GM18505 (cell line): ENCODE measurements at regions not wholly inside any gene's neighbourhood (a gene's known extent, or its start where the extent isn't known, plus 50 kb on each side); places are given as distances from the start of the nearest gene placed in this dataset.

Source experiments
- ATAC-seq: cut with Tn5 transposase; IDR thresholded peaks from one replicate; pipeline ENCODE4 v1.9.1; 2021; ENCODE audit not compliant: unreplicated experiment
- POLR2A ChIP-seq: IDR thresholded peaks from 4 replicates; pipeline ENCODE4 v1.6.1; 2011; ENCODE audit warnings: borderline replicate concordance; ENCODE audit not compliant: insufficient read depth, insufficient read length; ENCODE audit errors: extremely low read depth

DNA sequence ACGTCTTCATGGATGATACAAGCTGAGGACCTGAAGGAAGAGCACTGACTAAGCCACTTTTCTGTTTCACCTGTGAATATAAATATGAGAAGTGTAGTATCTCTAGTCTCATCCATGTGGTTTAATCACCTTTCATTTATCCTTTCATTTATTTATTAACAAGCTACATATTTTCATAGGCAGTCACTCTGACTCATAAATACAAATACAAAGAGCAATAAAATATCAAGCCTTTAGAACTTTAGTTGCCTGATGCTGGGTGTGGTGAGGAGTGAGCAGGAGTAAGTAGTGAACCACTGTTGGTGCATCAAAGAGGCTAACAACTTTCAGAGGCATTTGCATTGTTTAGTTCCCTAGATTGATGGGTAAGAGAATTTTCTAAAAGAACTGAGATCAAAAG, 269.0 kb upstream of the C1orf87 start:
- no peak for TF ChIP-seq POLR2A
- ATAC-seq = no peak

DNA sequence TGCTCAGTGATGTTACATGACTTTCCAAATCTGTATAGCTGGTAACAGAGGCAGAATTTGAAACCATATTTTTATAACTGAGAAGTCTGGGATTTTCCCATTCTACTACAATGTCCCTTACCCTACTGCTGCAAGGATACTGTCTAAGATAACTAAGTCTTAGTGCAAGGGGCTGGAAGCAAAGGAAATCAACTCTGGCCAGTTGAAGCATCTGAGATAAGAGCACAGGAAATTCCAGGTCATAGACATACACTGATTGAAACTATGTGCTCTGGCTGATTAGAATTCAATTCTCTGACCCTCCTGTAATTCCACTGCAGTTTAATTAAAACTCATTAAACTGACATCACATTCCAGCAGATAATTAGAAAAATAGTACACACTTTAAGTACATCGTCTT, 267.7 kb upstream of the C1orf87 start:
- no peak for TF ChIP-seq POLR2A
- ATAC-seq = no peak

DNA sequence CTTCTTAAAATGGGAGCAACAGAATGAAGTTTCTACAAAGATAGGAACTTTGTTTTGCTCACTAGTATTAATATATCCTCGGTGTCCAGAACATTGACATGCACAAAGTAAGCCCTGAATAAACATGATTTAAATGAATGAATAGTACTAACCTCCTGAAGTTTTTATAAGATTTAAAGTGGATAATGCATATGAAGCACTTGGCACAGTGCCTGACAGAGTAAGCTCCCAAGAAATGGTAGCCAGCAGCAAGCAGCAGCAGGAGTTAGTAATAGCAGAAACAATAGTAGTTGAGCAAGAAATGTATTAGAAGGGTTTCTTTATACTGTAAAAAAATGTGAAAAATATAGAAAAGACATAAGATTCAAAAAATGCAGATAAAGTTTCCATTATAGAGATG, 258.1 kb upstream of the C1orf87 start:
- no peak for TF ChIP-seq POLR2A
- no peak for ATAC-seq

DNA sequence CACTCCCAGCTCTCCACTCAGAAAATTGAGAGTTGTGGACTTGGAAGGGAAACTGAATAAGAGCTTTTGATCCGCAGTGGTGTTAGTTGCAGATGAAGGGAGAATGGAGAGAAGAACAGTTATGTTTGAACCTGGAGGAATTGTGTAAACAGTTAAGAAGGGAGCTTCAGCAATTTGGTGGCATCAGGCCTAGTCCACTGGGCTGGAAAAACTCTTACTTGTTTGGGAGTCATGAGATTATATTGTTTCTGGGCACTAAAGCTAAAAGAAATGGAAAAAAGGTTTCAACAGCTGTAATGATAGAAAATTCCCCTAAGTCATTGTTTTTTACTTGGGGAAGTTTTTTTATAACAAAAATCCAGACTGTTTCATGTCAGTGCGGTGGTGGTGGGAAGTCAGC, 256.1 kb upstream of the C1orf87 start:
- TF ChIP-seq POLR2A = no peak
- no peak for ATAC-seq

DNA sequence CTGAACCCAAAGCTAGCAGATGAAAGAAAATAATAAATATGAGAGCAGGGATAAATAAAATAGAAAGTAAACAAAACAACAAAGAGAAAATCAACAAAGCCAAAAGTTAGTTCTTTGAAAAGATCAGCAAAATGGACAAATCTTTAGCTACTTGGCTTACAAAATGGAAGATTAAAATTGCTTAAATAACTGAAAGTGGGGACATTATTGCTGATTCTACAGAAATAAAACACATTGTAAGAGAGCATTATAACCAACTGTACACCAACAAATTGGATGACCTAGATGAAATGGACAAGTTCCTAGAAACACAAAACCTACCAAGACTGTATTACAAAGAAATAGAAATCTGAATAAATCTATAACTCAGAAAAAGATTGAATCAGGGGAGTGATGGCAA, 238.3 kb upstream of the C1orf87 start:
- TF ChIP-seq POLR2A = no peak
- no peak for ATAC-seq

DNA sequence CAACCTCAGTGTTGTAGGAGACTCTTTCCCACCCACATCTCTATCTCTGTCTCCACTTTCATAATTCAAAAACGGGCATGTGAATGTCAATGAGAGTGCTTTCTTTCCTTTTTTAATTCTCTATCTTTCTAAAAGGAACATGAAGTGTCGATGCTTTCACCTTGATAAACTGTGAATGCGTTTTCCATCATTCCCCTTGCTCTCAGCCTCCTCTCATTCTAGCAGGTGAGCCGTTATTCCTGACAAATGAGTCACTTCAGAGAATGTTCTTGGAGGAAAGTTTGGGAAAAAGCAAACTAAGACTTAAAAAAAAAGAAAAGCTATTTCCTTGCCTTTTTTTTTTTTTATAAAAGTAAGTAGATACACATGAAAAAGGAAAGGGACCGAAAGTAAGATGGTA, 226.0 kb upstream of the C1orf87 start:
- TF ChIP-seq POLR2A = no peak
- ATAC-seq = no peak

DNA sequence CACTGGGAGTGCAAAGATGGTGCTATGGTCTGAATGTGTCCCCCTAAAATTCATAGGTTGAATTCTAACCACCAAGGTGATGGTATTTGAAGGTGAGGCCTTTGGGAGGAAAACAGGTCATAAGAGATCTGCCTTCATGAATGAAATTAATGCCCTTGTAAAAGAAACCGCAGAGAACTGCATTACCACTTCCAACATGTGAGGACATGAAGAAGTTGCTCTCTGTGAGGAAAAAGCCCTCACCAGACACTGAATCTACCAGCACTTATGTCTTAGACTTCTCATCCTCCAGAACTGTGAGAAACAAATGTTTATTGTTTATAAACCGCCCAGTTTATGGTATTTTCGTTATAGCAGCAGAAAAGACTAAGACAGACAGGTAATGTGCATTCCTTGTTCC, 224.7 kb upstream of the C1orf87 start:
- no peak for ATAC-seq
- TF ChIP-seq POLR2A = no peak

DNA sequence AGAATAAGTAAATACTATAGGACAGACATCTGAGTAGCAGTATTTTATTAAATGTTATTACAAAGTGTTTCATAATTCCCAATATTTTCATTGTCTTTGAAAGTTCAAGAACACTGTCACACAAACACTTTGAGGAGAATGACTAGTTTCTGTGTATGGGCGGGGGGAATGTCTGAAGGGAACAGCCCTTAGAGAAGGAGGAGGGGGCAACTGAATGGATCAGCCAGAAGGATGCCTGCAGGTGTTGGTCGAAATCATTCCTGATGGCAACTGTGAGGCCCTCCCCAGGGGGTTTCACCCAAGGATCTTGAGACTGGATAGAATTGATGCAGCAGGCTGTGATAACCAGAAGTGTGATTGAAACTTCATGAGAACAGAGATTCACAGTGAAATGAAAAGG, 223.2 kb upstream of the C1orf87 start:
- ATAC-seq = no peak
- no peak for TF ChIP-seq POLR2A

DNA sequence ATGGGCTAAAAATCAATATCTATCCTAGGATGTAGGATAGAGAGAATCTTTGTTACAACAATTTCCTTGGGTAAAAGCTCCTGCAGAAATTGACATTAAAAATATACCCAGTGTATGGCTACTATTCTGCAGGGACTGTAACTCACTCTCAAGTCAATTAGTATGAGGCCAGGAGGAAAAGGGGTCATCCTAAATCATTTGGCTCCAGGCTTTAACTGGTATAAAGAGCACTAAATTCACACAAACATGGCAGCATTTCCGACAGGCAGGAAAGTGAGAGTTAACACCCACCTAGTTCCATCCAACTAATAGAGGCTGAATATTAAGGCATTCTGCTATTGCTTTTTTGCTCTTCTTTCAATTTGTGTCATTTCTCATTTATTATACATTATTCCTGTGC, 218.6 kb upstream of the C1orf87 start:
- no peak for TF ChIP-seq POLR2A
- ATAC-seq = no peak

DNA sequence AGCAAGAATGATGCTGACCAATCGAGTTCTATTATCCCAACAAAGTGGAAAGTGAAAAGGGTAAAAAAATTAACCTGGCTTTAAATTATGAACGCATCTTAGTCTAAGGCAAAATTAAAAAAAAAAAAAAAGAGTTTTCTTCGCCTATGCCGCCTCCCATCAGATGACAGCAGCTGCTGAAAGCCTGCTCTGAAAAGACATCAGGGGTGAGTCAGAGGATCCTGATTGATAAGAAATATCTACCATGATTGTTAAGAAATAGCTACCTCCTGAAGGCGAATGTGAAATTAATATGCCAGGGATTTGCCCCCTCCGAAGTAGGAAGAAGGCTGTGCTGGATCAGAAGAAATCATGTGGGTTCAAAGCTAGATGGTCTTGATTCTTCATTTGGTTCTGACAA, 216.8 kb upstream of the C1orf87 start:
- TF ChIP-seq POLR2A = no peak
- no peak for ATAC-seq

DNA sequence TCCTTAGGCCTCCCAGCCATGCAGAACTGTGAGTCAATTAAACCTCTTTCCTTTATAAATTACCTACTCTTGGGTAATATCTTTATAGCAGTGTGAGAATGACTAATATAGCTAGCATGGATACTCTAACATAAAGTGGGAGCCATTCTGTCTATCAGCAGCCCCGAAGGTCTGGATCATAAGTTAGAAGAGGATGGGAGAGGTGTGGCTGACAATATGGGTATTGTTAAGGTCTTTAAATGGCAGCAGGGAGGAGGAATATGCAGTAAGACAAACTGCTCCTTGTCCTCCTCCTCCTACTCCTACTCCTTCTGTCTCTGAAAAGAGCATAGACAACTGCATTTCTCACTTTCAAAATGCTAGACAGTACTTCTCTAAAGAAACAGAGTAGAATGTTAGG, 214.0 kb upstream of the C1orf87 start:
- no peak for ATAC-seq
- TF ChIP-seq POLR2A = no peak

DNA sequence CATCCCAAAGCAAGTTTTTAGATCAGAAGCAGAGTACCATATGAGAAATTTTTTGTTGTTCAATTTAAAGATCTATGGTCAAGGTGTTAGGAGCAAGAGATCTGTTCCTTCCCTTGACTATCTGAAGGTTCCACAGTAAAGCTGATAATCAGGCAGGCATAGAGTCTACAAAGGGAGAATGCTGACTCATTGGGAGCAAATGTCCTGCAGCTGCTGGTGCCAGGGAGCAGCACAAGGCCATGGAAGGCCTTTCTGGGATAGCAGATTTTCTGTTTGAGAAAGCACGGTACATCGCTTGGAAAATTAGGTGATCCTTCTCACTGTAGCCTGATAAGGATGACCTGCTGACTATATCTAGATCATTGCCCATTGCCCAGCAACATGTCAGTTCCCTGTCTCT, 210.1 kb upstream of the C1orf87 start:
- no peak for TF ChIP-seq POLR2A
- ATAC-seq = no peak

DNA sequence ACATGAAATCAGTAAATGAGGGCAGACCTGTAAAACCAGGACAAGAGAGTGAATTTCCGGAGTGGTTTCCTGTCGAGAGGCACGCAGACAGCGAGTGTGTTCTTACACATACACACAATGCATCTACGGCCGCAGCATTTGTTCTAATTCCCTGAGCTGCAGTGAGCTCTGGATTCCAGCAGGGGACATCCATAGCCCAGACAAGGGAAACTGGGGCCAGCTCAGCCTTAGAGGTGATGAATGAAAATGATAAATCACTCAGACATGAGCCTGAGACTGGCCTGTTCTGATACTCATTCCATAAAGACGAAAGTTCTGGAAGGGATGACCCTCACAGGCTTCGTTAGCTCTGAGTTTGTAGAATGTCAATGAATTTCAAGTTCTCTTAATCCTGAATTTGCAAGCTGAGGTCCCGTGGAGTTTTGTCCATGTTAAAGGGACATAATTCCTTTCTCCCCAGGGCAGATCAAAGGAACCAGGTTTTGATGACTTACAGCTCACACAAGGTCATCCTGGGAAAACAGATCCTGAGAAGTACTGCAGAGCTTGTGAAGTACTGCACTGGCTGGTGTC, 207.9 kb upstream of the C1orf87 start:
- ATAC-seq = peak; percentile 98
- TF ChIP-seq POLR2A = no peak

DNA sequence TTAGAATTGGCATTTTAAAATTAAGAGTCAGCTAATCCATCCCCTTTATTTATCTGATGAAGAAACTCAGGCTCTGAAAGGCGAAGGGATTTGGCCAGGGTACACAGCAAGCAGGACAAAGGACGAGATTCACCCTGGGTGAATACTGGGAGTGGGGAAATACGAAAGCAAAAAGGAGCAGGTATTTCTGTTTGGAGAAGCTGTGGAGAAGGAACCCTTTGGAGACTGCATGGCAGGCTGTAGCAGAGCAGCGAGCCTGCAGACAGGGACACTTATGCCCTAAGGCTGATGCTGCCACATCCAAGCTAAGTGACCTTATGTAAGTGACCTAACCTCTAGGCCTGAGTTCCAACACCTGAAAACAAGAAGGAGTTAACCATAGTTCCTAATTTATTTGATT, 207.2 kb upstream of the C1orf87 start:
- ATAC-seq = no peak
- no peak for TF ChIP-seq POLR2A

DNA sequence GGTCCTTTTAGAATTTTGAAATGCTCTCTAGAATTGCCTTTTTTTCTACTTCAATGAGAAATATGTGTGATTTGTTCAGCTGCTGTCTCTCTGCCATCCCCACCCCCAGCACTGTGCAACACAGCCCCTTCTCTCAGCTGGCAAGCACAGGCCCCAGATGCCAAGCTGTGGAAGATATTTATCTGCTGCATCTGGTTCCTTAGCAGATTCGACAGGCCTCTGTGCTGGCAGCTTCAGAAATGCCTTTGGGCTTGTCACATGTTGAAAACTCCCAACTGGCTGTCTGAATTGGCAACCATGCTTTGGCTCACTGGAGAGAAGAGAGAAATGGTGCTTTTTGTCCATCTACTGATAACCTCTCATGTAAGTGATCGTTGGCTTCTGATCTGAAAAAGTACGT, 206.7 kb upstream of the C1orf87 start:
- no peak for ATAC-seq
- TF ChIP-seq POLR2A = no peak
